RWPE2 (cell line): ENCODE measurements at regions not wholly inside any gene's neighbourhood (a gene's known extent, or its start where the extent isn't known, plus 50 kb on each side); places are given as distances from the start of the nearest gene placed in this dataset.

Experiments used
- ATAC-seq: fragments of 200-7000 bp; cut with Tn5 transposase; 3 replicates; pipeline ENCODE4 v1.9.1; 2021; ENCODE audit warnings: low read depth
- DNase-seq: peaks from one replicate; pipeline ENCODE4 v3.0.0-alpha.2; 2020; ENCODE audit warnings: low spot score
- H3K27ac ChIP-seq: fragments of 450-650 bp; 2 replicates; pipeline ENCODE4 v1.5.1; 2017; ENCODE audit warnings: mild to moderate bottlenecking; ENCODE audit not compliant: poor library complexity, severe bottlenecking
- H3K27me3 ChIP-seq: fragments of 250-450 bp; sonication (Bioruptor Pico); 2 replicates; pipeline ENCODE4 v1.5.1; 2021; ENCODE audit warnings: mild to moderate bottlenecking, moderate library complexity; ENCODE audit not compliant: insufficient read depth, poor library complexity, severe bottlenecking
- H3K36me3 ChIP-seq: fragments of 250-450 bp; sonication (Bioruptor Pico); 2 replicates; pipeline ENCODE4 v1.5.1; 2020; ENCODE audit warnings: low read depth, mild to moderate bottlenecking, moderate library complexity
- H3K4me1 ChIP-seq: fragments of 250-450 bp; sonication (Bioruptor Pico); 2 replicates; pipeline ENCODE4 v1.5.1; 2021; ENCODE audit warnings: mild to moderate bottlenecking, moderate library complexity; ENCODE audit not compliant: insufficient read depth, poor library complexity, severe bottlenecking
- H3K4me3 ChIP-seq: fragments of 250-450 bp; sonication (Bioruptor Pico); 2 replicates; pipeline ENCODE4 v1.5.1; 2021; ENCODE audit warnings: mild to moderate bottlenecking, moderate library complexity; ENCODE audit not compliant: severe bottlenecking
- H3K9me3 ChIP-seq: fragments of 250-450 bp; sonication (Bioruptor Pico); 2 replicates; pipeline ENCODE4 v1.5.1; 2021; ENCODE audit warnings: mild to moderate bottlenecking, moderate library complexity; ENCODE audit not compliant: severe bottlenecking
- TF ChIP-seq, protein P1 (sequence below): fragments of 450-650 bp; IDR thresholded peaks from one replicate; pipeline ENCODE4 v1.5.1; 2017; ENCODE audit warnings: mild to moderate bottlenecking, moderate library complexity; ENCODE audit not compliant: poor library complexity, severe bottlenecking

DNA sequence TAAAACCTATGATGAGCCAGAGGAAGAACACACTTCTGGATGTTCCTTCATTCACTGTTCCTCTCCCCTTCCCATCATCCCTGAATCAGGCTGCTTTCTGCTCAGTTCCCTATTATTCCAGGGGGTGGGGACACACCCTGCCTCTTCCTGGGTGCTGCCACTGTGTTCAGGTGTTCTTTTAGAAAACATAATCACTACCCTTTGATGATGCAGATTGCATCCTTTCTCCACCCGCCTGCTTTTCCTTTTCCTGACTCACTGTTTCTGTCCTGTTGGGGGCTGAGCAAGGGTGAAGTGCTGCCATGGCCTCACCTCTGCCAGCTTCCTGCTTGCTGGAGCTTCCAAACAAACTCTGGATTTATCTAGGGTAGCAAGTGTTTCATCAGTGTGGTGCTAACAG lies 331.9 kb upstream of the GRIA1 start:
- TF ChIP-seq, protein P1, sequence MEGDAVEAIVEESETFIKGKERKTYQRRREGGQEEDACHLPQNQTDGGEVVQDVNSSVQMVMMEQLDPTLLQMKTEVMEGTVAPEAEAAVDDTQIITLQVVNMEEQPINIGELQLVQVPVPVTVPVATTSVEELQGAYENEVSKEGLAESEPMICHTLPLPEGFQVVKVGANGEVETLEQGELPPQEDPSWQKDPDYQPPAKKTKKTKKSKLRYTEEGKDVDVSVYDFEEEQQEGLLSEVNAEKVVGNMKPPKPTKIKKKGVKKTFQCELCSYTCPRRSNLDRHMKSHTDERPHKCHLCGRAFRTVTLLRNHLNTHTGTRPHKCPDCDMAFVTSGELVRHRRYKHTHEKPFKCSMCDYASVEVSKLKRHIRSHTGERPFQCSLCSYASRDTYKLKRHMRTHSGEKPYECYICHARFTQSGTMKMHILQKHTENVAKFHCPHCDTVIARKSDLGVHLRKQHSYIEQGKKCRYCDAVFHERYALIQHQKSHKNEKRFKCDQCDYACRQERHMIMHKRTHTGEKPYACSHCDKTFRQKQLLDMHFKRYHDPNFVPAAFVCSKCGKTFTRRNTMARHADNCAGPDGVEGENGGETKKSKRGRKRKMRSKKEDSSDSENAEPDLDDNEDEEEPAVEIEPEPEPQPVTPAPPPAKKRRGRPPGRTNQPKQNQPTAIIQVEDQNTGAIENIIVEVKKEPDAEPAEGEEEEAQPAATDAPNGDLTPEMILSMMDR: peak; percentile 42
- H3K27me3 ChIP-seq: no peaks in the 10 kb centered on the region
- no peaks in the 10 kb centered on the region for H3K36me3 ChIP-seq
- peak overlapping the region; percentile 78 for H3K27ac ChIP-seq
- H3K4me1 ChIP-seq: peaks cover 19% of the 10 kb centered on the region
- H3K4me3 ChIP-seq: no peak overlapping the region
- DNase-seq: no peak
- H3K9me3 ChIP-seq: no peaks in the 10 kb centered on the region
- peak; percentile 59 for ATAC-seq

DNA sequence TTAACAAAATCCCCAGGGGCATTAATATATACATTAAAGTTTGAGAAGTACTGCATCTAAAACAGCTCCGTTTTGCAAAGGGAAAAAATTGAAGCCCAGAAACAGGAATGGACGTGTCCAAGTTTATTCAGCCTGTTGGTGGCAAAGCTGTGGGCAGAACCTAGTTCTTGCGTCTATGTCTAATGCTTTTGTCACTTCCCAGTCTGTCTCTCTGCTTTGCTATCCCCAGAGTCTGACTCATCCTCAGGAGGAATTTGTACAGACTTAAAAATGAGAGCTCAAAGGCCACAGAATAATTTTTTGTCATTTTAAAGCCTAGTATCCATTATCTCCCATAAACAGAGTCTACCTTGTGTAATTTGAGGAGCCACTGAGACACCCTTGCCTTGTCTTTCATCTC lies 330.9 kb upstream of the GRIA1 start:
- no peaks in the 10 kb centered on the region for H3K36me3 ChIP-seq
- TF ChIP-seq, protein P1: no peak
- DNase-seq (no peak), ATAC-seq (peak; percentile 87)
- H3K27ac ChIP-seq: peak overlapping the region; percentile 78
- no peak overlapping the region for H3K4me3 ChIP-seq
- H3K4me1 ChIP-seq: peaks cover 19% of the 10 kb centered on the region
- no peaks in the 10 kb centered on the region for H3K27me3 ChIP-seq
- H3K9me3 ChIP-seq: no peaks in the 10 kb centered on the region

DNA sequence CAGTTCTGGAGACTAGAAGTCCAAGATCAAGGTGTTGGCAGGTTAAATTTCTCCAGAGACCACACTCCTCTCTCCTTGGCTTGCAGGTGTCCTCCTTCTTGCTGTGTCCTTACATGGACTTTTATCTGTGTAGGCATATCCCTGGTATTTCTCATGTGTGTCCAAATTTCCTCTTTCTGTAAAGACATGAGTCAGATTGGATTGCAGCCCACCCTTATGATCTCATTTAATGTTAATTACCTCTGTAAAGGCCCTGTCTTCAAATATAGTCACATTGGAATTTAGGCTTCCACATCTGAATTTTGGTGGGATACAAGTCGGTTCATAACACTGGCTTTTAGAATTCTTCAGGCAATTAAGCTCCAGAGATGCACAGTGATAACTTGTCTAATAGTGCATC lies 322.2 kb upstream of the GRIA1 start:
- H3K27me3 ChIP-seq: no peaks in the 10 kb centered on the region
- TF ChIP-seq, protein P1: no peak
- H3K9me3 ChIP-seq: no peaks in the 10 kb centered on the region
- H3K4me3 ChIP-seq: no peak overlapping the region
- no peaks in the 10 kb centered on the region for H3K4me1 ChIP-seq
- H3K36me3 ChIP-seq: no peaks in the 10 kb centered on the region
- DNase-seq: no peak
- no peak overlapping the region for H3K27ac ChIP-seq
- peak; percentile 40; the same call in 1 of the 3 replicates for ATAC-seq

DNA sequence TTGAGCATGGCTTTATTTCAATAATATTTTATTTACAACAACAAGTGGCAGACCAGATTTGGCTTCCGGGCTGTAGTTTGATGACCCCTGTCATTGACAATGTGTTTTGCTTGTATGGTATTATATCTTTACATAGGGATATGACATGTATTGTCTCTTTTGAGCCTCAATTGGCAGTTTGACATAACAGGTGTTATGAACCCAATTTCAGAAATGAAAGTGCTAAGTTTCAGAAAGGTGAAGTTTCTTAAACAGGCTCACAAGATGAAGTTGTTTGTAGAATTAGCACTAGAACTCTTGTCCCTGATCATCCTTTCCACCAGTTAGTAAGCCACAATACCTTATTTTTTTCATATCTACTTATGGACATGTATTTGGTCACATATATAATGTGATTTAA lies 303.0 kb upstream of the GRIA1 start:
- Histone ChIP-seq H3K4me3 (no peak overlapping the region), H3K36me3 (no peaks in the 10 kb centered on the region), H3K4me1 (no peaks in the 10 kb centered on the region), H3K27ac (no peak overlapping the region), H3K27me3 (no peaks in the 10 kb centered on the region), H3K9me3 (no peaks in the 10 kb centered on the region)
- ATAC-seq (no peak), DNase-seq (no peak)
- TF ChIP-seq, protein P1: no peak

DNA sequence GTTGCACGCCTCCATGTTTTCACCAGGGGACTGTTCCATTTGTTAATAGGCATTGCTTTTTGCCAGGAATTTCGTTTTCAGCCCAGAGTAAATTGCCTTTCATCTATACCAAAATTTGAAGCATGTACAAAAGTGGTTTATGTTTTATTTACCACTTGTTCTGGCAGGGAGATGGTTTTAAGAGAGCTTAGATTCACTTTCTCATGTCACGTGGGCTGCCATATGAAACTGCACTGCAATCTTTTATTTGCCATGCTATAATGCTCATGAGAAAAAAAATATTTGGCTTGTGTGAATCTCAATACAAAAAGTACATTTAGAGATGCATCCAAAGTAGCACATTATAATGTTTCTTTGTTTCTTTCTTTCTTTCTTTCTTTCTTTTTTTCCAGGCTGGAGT lies 284.1 kb upstream of the GRIA1 start:
- H3K27ac ChIP-seq: no peak overlapping the region
- DNase-seq: no peak
- no peaks in the 10 kb centered on the region for H3K36me3 ChIP-seq
- ATAC-seq: no peak
- no peaks in the 10 kb centered on the region for H3K27me3 ChIP-seq
- H3K4me1 ChIP-seq: no peaks in the 10 kb centered on the region
- no peaks in the 10 kb centered on the region for H3K9me3 ChIP-seq
- TF ChIP-seq, protein P1: no peak
- no peak overlapping the region for H3K4me3 ChIP-seq
